SU-DHL-6 (cell line): ENCODE measurements at regions not wholly inside any gene's neighbourhood (a gene's known extent, or its start where the extent isn't known, plus 50 kb on each side); places are given as distances from the start of the nearest gene placed in this dataset.

Source experiments
- CTCF ChIP-seq: fragments of 200-600 bp; sonication (generic); IDR thresholded peaks from one replicate; pipeline ENCODE4 v1.5.1; 2017; ENCODE audit warnings: antibody characterized with exemption, mild to moderate bottlenecking, low read length, moderate library complexity; ENCODE audit not compliant: insufficient read depth, poor library complexity, severe bottlenecking
- EZH2phosphoT487 ChIP-seq: fragments of 200-600 bp; sonication (generic), shearing (Covaris generic); conservative IDR thresholded peaks from 2 replicates; pipeline ENCODE4 v1.6.1; 2018; ENCODE audit warnings: mild to moderate bottlenecking, antibody characterized with exemption, low read length, moderate library complexity, mixed read lengths

DNA sequence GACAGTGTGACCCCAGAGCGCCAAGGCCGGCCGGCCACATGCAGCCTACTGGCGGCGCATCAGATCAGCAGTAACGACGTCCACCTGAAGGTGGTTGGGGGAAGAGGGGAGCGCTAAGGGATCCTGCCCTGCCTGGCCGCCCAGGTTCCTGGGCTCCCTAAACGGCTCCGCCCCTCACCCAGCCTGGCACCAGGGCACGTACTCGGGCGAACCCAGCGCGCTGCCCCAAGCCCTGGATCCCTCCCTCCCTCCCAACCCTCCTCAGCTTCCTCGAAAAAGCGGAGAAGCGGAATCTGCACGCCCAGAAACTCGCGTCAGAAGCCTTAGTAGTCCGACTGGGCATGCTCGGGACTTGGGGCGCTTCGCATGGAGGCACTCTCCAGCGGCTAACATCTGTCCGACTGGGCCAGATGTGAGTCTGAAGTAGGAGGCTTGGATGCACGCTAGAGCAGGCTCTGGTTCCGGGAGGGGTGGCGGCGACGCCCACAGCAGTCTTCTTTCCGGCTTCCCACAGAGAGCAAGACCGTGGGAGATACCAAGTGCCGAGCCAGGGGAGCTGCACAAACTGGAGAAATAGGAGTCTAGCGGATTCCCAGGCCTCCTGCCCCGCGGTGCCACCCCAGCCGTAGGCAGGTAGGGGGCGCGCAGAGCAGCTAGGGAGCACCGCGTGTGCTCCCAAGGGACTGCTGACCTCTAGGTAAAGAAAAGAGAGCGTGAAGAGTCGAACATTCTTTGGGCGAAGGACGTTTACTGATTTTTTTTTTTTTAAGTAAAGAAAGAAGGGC, 114.3 kb upstream of the TEX13C start:
- TF ChIP-seq CTCF (no peak), EZH2phosphoT487 (no peak)
